ENCODE measurements at regions not wholly inside any gene's neighbourhood (a gene's known extent, or its start where the extent isn't known, plus 50 kb on each side); places are given as distances from the start of the nearest gene placed in this dataset.

DNA sequence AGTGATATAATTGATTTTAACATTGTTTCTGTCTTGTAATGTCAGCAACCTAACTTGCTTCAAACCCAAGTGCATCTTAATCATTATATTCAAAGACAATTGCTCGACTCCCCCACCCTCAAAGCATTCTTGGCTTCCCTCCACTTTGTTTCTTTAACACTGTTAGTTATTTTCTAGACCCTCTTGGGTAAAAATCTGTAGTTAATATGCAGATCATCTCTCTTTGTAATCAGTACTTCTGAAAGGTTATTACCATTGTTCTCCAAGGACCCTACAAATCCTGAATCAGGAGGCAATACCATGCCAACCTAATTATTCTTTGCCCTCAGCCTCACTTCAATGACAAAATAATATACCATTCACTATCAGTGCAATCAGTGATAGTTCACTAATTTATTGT is 1075.7 kb downstream of the AMY1C start:
- DNase-seq (ENCODE audit: low read depth in 2 of 2): no peak

DNA sequence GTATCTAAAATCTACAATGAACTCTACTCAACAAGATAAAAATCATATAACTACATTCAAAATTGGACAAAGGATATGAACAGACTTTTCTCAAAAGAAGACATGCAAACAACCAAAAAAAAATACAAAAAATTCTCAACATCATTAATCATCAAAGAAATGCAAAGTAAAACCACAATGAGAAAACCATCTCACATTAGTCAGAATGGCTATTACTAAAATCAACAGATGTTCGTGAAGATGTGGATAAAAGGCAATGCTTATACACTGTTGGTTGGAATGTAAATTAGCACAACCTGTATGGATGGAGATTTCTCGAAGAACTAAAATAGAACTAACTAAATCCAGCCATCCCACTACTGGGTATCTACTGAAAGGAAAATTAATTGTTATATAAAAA is 1080.8 kb downstream of the AMY1C start:
- no peak for DNase-seq (ENCODE audit: low read depth in 2 of 2)

DNA sequence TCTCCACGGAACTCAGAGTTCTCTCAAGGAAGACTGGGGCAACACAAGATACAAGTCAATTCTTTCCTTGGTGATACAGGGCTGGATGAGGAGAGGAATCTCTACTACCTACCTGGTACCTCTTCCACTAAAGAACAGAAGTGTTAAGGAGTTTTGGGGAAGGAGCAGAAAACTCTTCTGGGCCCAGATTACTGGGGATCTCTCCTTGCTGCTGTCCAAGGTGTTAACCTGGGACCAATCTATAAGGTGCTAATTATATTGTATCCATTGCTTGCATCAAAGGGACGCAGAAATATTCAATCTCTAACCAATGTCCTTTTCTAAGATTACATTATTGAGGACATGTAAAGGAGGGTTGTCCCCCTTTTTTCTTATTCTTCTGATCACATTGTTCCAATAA is 1102.5 kb downstream of the AMY1C start:
- no peak for DNase-seq (ENCODE audit: low read depth in 2 of 2)

DNA sequence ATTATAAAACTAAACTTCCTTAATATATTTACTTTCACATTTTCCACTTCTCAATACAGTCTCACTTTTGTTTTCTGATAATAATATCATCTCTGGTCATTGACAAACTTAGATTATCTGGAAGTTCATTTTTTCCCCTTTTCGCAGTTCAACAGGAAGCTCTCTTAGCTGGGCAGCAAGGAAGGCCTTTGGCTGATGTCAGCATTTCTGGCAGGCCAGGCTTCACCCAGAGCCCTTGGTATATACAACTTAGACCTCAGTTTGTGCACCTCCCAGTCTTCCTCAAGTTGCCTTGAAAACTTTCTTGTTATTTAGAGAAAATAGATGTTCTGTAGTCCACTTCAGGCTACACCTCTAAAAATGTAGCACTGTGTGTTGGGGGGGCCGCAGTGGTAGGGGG is 1103.6 kb downstream of the AMY1C start:
- no peak for DNase-seq (ENCODE audit: low read depth in 2 of 2)

DNA sequence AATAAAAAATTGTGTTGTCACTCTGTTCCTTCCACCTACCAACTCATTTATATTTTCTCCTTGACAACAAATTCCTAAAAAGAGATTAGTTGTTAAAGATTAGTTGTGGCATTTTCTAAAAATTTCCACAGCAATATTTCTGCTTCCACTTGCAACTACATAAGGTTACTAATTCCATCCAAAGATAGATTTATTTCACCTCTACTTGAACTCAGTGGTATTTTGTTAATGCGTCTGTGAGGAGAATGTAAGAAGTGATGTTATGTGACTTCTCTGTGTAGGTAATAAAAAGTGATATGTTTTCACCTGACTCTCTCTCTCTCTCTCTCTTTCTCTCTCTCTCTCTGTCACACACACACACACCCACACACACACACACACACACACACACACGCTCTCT is 1104.8 kb downstream of the AMY1C start:
- DNase-seq (ENCODE audit: low read depth in 2 of 2): no peak

DNA sequence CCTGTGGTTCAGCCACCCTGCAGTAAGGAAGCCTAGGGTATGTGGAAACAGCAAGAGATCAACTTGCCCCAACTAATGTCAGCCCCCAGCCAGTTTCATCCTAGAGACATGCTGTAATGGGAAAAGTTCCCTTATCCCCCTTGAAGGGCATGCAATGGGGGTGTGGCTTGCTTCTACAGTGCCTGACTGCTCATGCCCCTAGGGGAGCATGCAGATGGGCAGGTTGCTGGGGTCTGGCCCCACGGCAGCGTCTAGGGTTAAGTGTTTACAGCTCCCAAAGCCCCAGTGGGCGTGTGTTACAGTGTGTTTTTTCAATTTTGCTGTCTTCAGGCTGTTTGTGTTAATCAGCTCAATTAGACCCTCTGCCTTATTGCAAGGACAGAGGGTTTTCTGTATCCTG is 1105.9 kb downstream of the AMY1C start:
- no peak for DNase-seq (ENCODE audit: low read depth in 2 of 2)

DNA sequence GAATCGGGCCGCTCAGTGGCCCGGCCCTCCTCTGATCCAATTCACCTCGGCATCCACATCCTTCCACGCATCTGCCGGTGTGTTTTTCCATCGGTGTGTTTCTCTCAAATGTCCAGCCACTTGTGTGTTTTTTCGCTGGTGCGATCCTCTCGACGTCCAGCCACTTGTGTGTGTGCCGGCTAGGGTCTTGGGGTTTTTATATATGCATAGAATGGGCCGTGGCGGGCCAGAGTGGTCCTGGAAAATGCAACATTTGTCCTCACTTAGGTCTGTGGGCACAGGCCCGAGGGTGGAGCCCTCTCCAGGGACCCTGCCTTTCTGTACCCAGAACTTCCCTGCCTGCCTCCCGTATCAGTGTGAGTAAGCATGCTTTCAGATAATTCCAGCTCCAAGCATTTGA is 1106.4 kb downstream of the AMY1C start:
- DNase-seq (ENCODE audit: low read depth in 2 of 2): no peak

- no peak for DNase-seq (ENCODE audit: low read depth in 2 of 2)
These were observed 1106.8 kb downstream of the AMY1C start for GRCh38 chr1:104856518-104856917.

- no peak for DNase-seq (ENCODE audit: low read depth in 2 of 2)
These were observed 1119.1 kb downstream of the AMY1C start for GRCh38 chr1:104868794-104869193.

- no peak for DNase-seq (ENCODE audit: low read depth in 2 of 2)
These were observed 1124.3 kb downstream of the AMY1C start for GRCh38 chr1:104874044-104874443.

- DNase-seq (ENCODE audit: low read depth in 2 of 2): no peak
These were observed 1128.7 kb downstream of the AMY1C start for GRCh38 chr1:104878203-104878909.

DNA sequence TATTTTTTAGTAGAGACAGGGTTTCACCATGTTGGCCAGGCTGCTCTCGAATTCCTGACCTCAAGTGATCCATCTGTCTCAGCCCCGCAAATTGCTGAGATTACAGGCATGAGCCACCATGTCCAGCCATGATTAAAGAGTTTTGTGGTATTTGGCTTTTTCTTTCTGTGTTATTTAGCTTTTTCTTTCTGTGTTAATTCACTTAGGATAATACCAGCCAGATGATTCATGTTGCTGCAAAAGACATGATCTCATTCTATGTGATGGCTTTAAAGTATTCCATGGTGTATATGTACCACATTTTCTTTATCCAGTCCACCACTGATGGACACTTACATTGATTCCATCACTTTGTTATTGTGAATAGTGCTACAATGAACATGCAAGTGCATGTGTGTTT is 1135.2 kb downstream of the AMY1C start:
- no peak for DNase-seq (ENCODE audit: low read depth in 2 of 2)

DNA sequence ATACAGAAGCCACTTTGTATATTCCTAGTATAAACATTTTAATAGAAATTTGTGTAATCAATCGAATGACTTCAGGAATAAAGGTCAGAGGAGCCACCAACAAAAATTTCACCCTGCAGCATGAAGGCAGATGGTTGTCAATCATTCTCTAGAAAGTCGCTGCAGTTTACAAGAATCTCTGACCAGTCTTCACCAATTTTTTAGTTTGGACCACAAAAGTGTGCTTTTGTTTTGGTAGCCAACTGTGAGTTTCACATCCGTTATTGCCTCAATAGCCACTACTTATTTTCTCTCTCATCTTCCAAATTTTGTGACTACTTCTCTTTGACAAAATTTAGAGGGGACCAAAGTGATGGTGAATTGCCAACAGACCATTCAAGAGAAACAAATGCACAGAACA is 1155.6 kb downstream of the AMY1C start:
- DNase-seq (ENCODE audit: low read depth in 2 of 2): no peak

DNA sequence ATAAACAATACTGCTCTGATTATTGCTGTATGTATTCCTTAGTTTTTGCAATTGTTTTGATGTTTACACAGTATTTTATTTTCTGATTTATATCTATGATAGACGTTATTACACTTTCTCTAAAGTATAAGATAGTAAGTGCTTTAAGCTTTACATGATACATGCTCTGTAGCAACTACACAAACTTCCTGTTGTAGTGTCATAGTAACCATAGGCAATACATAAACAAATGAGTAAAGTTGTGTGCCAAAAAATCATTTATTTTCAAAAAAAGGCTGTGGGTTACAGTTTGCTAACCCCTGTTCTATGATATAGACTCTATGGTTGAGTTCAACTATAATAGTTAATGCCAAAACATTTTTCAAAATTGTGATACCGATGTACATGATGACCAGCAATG is 1156.4 kb downstream of the AMY1C start:
- DNase-seq (ENCODE audit: low read depth in 2 of 2): no peak

- DNase-seq (ENCODE audit: low read depth in 2 of 2): no peak
These were observed 1169.5 kb downstream of the AMY1C start for GRCh38 chr1:104919188-104919587.

GRCh38 chr1:104921525-104921924 is 1171.8 kb downstream of the AMY1C start:
- DNase-seq (ENCODE audit: low read depth in 2 of 2): no peak

GRCh38 chr1:104923075-104923474 is 1173.4 kb downstream of the AMY1C start:
- DNase-seq (ENCODE audit: low read depth in 2 of 2): no peak

- DNase-seq (ENCODE audit: low read depth in 2 of 2): no peak
These were observed 1179.6 kb downstream of the AMY1C start for GRCh38 chr1:104929280-104929679.

DNA sequence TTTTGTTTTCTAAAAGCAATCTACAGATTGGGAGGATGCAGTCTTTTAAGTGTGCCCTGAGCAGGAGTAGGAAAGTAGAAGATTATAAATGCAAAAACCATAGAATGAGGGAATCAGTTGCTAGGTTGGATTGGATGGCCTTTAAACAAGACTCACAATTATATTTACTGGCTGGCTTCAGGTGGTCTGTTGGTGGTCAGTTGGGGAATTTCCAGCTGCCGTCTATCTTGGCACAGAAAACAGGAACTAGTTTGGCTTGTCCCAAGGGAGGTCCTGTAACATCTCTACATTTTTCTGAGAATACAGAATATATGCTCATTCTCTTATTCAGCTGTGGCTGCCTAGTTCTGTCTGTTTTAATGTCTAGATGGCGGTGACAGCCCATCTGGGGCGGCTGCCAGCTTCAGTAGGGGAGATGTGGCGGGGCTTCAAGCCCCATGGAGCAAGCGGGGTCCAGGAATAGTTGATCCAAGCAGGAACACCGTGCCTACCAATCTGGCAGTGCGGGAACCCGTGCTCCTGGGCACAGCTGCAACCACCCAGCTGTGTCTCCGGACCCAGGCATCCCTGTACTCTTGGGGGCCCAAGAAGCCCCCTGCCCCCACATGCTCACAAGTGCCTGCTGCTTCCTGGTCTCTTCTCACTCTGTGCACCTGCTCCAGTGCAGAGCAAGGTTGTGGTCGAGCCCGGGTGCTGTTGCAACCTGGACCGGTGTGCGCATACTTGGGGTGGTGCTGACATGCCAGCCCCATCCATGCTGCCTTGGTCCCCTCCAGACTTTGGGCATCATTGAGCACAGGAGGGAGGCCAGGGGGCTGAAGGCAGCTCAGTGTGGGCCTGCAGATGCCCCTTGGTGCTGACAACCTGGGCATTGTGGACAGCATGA is 1182.6 kb downstream of the AMY1C start:
- no peak for DNase-seq (ENCODE audit: low read depth in 2 of 2)

DNA sequence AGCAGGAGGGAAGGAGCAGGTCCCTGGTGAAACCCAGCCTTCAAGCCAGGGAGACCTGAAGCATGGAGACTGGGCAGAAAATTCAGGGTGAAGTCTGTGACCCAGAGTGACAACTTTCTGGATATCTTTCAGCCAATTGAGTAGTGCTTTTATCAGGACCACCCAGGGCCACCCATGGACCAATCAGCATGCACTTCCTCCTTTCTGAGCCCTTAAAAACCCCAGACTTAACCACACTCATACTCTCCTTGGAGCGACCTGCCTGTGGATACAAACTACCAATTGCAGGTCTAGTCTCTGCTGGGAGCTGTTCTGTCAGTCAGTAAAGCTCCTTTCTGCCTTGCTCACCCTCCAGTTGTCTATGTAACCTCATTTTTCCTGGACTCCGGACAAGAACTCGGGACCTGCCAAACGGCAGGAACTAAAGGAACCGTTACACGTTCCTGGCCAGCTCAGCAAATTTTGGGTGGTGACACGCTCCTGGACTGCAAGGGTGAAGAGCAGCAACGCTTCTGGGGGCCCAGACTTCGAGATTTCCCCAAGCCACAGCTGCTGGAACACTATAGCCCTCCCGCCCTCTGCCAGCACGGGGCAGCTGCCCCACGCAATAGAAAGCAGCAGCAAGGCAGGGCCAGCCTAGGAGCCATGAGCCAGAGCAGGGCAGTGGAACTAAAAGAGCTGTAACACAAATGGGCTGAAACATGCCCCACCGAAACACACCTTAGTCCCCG is 1183.4 kb downstream of the AMY1C start:
- DNase-seq (ENCODE audit: low read depth in 2 of 2): no peak

DNA sequence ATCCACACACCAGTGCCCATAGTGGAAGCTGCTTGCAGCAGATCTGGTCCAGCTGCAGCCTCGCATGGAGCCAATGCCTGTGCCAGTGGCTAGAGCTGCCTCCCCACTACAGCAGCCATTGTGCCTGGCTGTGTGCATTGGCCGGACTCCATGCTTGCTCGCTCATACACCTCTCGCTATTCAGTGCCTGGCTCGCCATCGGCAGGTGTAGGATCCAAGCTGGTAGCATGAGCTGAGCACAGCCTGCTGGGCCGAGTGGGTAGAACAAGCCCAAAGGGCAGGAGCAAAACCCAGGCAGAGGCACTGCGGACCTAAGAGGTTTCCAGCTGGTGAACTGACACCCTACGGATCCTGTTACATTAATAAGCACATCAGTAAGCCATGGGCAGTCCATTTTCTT is 1184.1 kb downstream of the AMY1C start:
- DNase-seq (ENCODE audit: low read depth in 2 of 2): no peak

DNA sequence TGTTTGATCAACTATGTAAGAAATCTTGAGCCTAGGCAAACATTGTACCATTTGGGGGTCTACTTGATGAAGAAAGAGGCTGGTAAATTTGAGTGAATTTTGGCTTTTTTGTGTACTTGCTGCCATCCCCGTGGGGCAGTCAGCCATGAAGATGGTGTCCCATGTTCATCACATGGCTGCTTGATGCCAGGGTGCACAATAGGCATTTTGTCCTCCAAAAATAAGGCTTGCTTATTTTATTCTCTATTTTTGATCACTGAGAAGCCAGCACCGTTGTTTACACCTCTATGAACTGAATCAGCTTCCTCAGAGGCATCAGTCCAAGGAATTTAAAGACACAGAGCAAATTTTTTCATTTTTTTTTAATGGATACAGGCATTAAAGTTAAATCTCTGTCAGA is 1195.7 kb downstream of the AMY1C start:
- no peak for DNase-seq (ENCODE audit: low read depth in 2 of 2)
